ENCODE measurements at regions not wholly inside any gene's neighbourhood (a gene's known extent, or its start where the extent isn't known, plus 50 kb on each side); places are given as distances from the start of the nearest gene placed in this dataset.
"Not testable (repeated sequence)": the region's sequence is repeated elsewhere in the genome, so short reads cannot be mapped to it uniquely, and the experiment has no call there.

DNA sequence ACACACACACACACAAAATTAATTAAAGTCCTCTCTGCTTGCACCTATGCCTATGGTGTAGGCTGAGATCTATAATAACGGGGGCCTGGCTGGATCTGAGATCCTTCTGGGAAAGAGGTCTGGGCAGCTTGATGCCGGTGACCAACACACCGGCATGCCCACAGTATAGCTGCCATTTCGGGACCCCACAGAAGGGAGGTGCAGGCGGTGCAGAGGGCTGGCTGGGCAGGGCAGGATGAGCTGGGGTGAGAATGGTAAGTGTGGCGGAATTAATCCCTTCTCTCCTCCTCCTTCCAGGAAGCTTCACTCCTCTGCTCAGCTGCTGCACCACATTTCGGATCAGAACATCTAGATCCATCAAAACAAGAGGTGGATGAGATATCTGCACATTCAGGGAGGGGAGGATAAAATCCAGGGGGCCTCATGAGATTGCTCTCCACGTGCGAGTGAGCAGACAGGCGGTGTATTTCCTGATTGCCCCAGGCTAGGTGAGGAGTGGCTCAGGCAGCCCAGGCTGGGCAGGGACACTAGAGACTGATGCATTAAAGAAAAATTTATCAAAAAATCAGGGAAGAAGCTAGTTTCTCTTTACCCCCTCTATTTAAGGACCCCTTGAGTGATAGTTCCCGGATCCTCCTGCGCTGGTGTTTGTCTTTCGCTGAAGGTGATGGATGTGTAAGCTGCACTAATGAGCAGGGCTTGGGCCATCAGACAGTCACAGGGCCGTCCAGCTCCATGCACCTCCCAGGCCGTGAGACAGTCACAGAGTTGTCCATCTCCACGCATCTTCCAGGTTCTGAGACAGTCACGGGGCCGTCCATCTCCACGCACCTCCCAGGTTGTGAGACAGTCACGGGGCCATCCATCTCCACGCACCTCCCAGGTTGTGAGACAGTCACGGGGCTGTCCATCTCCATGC is 449.9 kb downstream of the PTPRU start:
- H3K4me1 ChIP-seq (ENCODE audit: control insufficient read depth in 1 of 2, insufficient read depth in 2 of 2, low read length in 2 of 2): no peaks in the 10 kb centered on the region
- H3K27me3 ChIP-seq (ENCODE audit: low read depth, low read length): no peaks in the 10 kb centered on the region
- no peaks in the 10 kb centered on the region for H3K36me3 ChIP-seq (ENCODE audit: control insufficient read depth in 1 of 2, insufficient read depth in 2 of 2, low read length in 2 of 2)
- no peak overlapping the region for H3K4me3 ChIP-seq (ENCODE audit: low read depth in 1 of 2, low read length in 2 of 2)
- H3K27ac ChIP-seq (ENCODE audit: low read length): no peak overlapping the region
- H3K9me3 ChIP-seq (ENCODE audit: control insufficient read depth in 1 of 2, low read length in 2 of 2): no peaks in the 10 kb centered on the region

DNA sequence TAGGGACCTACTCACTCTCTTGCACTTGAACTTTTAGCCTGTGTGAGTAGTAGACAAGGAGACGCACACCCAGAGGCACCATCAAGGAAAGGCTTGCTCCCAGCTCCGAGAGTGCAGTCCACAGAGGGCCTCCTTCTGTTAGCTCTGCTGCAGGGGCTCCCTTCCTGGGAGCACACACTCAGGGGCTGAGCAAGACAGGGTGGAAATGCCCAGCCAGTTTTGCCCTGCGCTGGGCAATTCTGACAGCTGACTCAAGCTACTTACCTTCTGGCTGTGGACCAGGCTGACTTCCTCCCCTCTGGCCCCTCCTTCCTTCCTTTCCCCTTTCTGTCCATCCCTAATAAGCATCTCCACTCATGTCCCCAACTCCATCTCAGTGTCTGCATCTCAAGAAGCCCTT is 449.1 kb downstream of the PTPRU start:
- Histone ChIP-seq H3K4me1 (ENCODE audit: control insufficient read depth in 1 of 2, insufficient read depth in 2 of 2, low read length in 2 of 2) (no peaks in the 10 kb centered on the region), H3K9me3 (ENCODE audit: control insufficient read depth in 1 of 2, low read length in 2 of 2) (no peaks in the 10 kb centered on the region), H3K36me3 (ENCODE audit: control insufficient read depth in 1 of 2, insufficient read depth in 2 of 2, low read length in 2 of 2) (no peaks in the 10 kb centered on the region), H3K27ac (ENCODE audit: low read length) (no peak overlapping the region), H3K4me3 (ENCODE audit: low read depth in 1 of 2, low read length in 2 of 2) (no peak overlapping the region), H3K27me3 (ENCODE audit: low read depth, low read length) (no peaks in the 10 kb centered on the region)

GRCh38 chr1:29684141-29684540 is 447.8 kb downstream of the PTPRU start:
- Histone ChIP-seq H3K9me3 (ENCODE audit: control insufficient read depth in 1 of 2, low read length in 2 of 2) (no peaks in the 10 kb centered on the region), H3K4me1 (ENCODE audit: control insufficient read depth in 1 of 2, insufficient read depth in 2 of 2, low read length in 2 of 2) (no peaks in the 10 kb centered on the region), H3K27me3 (ENCODE audit: low read depth, low read length) (no peaks in the 10 kb centered on the region), H3K27ac (ENCODE audit: low read length) (no peak overlapping the region), H3K36me3 (ENCODE audit: control insufficient read depth in 1 of 2, insufficient read depth in 2 of 2, low read length in 2 of 2) (no peaks in the 10 kb centered on the region), H3K4me3 (ENCODE audit: low read depth in 1 of 2, low read length in 2 of 2) (no peak overlapping the region)

DNA sequence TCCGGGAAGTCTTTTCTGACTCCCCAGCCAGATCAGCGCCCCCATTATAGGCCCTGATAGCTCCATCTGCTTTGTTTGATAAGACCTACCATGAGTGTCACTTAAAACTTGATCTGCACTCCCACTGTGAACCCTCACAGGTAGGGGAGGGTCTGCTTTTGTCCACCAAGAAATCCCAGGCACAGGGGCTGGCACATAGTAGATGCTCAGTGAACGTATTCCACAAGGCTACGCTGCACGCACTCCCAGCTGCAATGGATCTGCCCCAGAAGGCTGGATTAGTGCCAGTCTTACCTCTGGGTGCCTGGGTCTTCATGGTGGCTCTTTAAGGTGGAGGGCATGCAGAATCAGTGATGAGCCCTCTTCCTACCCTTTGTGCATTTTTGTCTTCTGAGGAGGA is 447.1 kb downstream of the PTPRU start:
- H3K36me3 ChIP-seq (ENCODE audit: control insufficient read depth in 1 of 2, insufficient read depth in 2 of 2, low read length in 2 of 2): no peaks in the 10 kb centered on the region
- H3K9me3 ChIP-seq (ENCODE audit: control insufficient read depth in 1 of 2, low read length in 2 of 2): no peaks in the 10 kb centered on the region
- no peaks in the 10 kb centered on the region for H3K4me1 ChIP-seq (ENCODE audit: control insufficient read depth in 1 of 2, insufficient read depth in 2 of 2, low read length in 2 of 2)
- no peak overlapping the region for H3K27ac ChIP-seq (ENCODE audit: low read length)
- no peak overlapping the region for H3K4me3 ChIP-seq (ENCODE audit: low read depth in 1 of 2, low read length in 2 of 2)
- H3K27me3 ChIP-seq (ENCODE audit: low read depth, low read length): no peaks in the 10 kb centered on the region

DNA sequence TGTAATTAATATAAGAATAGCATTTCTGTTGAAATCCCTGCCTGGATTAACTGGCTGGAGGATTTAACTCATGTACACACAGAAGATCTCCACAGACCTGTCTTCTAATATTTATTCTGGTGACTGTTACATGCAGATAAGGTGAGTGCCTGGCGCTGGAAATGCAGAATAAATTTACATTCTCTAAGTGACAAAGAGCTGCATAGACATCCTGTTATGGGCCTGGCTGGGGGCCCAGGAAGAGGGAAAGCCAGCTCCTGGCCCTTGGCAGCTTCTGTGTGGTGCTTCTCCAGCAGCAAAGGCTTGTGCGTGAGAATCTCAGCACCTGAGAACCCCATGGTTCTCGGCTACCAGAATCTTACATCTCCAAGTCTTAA is 446.6 kb downstream of the PTPRU start:
- Histone ChIP-seq H3K27me3 (ENCODE audit: low read depth, low read length) (no peaks in the 10 kb centered on the region), H3K36me3 (ENCODE audit: control insufficient read depth in 1 of 2, insufficient read depth in 2 of 2, low read length in 2 of 2) (no peaks in the 10 kb centered on the region), H3K4me1 (ENCODE audit: control insufficient read depth in 1 of 2, insufficient read depth in 2 of 2, low read length in 2 of 2) (no peaks in the 10 kb centered on the region)

GRCh38 chr1:29682171-29682918 is 446.0 kb downstream of the PTPRU start:
- H3K9me3 ChIP-seq (ENCODE audit: control insufficient read depth in 1 of 2, low read length in 2 of 2): no peaks in the 10 kb centered on the region
- no peak overlapping the region for H3K4me3 ChIP-seq (ENCODE audit: low read depth in 1 of 2, low read length in 2 of 2)
- H3K27ac ChIP-seq (ENCODE audit: low read length): no peak overlapping the region
- H3K27me3 ChIP-seq (ENCODE audit: low read depth, low read length): no peaks in the 10 kb centered on the region
- H3K4me1 ChIP-seq (ENCODE audit: control insufficient read depth in 1 of 2, insufficient read depth in 2 of 2, low read length in 2 of 2): no peaks in the 10 kb centered on the region
- H3K36me3 ChIP-seq (ENCODE audit: control insufficient read depth in 1 of 2, insufficient read depth in 2 of 2, low read length in 2 of 2): no peaks in the 10 kb centered on the region

More for the DNA sequence above, 446.6 kb downstream of the PTPRU start:
- no peak overlapping the region for H3K4me3 ChIP-seq (ENCODE audit: low read depth in 1 of 2, low read length in 2 of 2)
- H3K9me3 ChIP-seq (ENCODE audit: control insufficient read depth in 1 of 2, low read length in 2 of 2): no peaks in the 10 kb centered on the region
- H3K27ac ChIP-seq (ENCODE audit: low read length): no peak overlapping the region

GRCh38 chr1:29681416-29681815 is 445.1 kb downstream of the PTPRU start:
- not testable (repeated sequence) for H3K36me3 ChIP-seq (ENCODE audit: control insufficient read depth in 1 of 2, insufficient read depth in 2 of 2, low read length in 2 of 2); H3K9me3 ChIP-seq (ENCODE audit: control insufficient read depth in 1 of 2, low read length in 2 of 2); H3K27ac ChIP-seq (ENCODE audit: low read length); H3K4me1 ChIP-seq (ENCODE audit: control insufficient read depth in 1 of 2, insufficient read depth in 2 of 2, low read length in 2 of 2); H3K27me3 ChIP-seq (ENCODE audit: low read depth, low read length); H3K4me3 ChIP-seq (ENCODE audit: low read depth in 1 of 2, low read length in 2 of 2)

- no peak overlapping the region for H3K27ac ChIP-seq (ENCODE audit: low read length)
- H3K4me1 ChIP-seq (ENCODE audit: control insufficient read depth in 1 of 2, insufficient read depth in 2 of 2, low read length in 2 of 2): no peaks in the 10 kb centered on the region
These were observed 443.7 kb downstream of the PTPRU start for GRCh38 chr1:29679828-29680558.

GRCh38 chr1:29679316-29679715 is 443.0 kb downstream of the PTPRU start:
- Histone ChIP-seq H3K4me1 (ENCODE audit: control insufficient read depth in 1 of 2, insufficient read depth in 2 of 2, low read length in 2 of 2) (no peaks in the 10 kb centered on the region), H3K27me3 (ENCODE audit: low read depth, low read length) (no peaks in the 10 kb centered on the region)

More at GRCh38 chr1:29679828-29680558, 443.7 kb downstream of the PTPRU start:
- H3K4me3 ChIP-seq (ENCODE audit: low read depth in 1 of 2, low read length in 2 of 2): no peak overlapping the region
- H3K27me3 ChIP-seq (ENCODE audit: low read depth, low read length): no peaks in the 10 kb centered on the region
- H3K9me3 ChIP-seq (ENCODE audit: control insufficient read depth in 1 of 2, low read length in 2 of 2): no peaks in the 10 kb centered on the region
- H3K36me3 ChIP-seq (ENCODE audit: control insufficient read depth in 1 of 2, insufficient read depth in 2 of 2, low read length in 2 of 2): no peaks in the 10 kb centered on the region

DNA sequence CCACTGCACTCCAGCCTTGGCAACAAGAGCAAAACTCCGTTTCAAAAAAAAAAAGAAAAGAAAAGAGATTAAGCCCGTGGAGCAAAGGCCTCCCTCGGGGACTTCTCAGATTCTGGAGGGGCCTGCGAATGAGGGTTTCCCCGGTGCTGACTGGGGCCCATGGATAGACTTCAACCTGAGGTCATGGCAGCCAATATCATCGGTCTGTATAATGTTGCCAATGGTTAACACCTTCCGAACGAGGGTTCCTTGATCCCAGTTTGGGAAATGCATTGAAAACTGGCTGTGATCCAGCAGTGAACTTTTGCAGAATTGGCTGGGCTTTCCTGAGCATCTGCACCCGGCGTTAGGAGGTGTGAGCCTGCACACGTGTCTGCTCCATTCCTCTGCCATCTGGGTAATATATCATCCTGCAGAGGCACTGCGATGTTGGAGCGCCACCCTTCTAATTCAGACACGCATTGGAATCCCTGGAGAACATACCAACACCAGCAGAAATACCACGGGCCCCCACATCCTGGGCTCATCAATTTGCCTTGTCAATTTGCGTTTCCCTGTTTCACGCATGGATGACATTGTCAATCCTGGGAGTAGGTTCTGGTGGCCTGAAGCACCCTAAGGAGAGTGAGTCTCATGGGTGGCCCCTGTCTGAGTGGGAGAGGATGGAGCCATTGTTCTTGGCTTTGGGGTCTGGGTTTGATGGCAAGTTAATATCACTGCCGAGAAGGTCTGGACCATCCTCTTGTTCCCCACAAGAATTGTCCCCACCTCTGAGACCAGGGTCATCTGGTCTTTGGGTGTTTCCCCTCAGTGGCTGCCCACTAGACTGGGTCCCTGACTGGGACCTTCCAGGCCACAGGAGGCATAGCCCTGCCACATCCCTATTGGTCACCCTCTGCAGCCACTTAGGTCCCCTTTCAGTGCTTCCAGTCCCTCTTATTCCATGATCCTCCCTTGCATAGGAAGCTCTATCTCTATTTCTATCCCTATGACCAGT is 441.0 kb downstream of the PTPRU start:
- no peaks in the 10 kb centered on the region for H3K36me3 ChIP-seq (ENCODE audit: control insufficient read depth in 1 of 2, insufficient read depth in 2 of 2, low read length in 2 of 2)
- no peaks in the 10 kb centered on the region for H3K9me3 ChIP-seq (ENCODE audit: control insufficient read depth in 1 of 2, low read length in 2 of 2)
- H3K4me1 ChIP-seq (ENCODE audit: control insufficient read depth in 1 of 2, insufficient read depth in 2 of 2, low read length in 2 of 2): no peaks in the 10 kb centered on the region
- no peaks in the 10 kb centered on the region for H3K27me3 ChIP-seq (ENCODE audit: low read depth, low read length)
- H3K4me3 ChIP-seq (ENCODE audit: low read depth in 1 of 2, low read length in 2 of 2): no peak overlapping the region
- no peak overlapping the region for H3K27ac ChIP-seq (ENCODE audit: low read length)

More at GRCh38 chr1:29679316-29679715, 443.0 kb downstream of the PTPRU start:
- H3K36me3 ChIP-seq (ENCODE audit: control insufficient read depth in 1 of 2, insufficient read depth in 2 of 2, low read length in 2 of 2): no peaks in the 10 kb centered on the region
- H3K27ac ChIP-seq (ENCODE audit: low read length): no peak overlapping the region
- no peaks in the 10 kb centered on the region for H3K9me3 ChIP-seq (ENCODE audit: control insufficient read depth in 1 of 2, low read length in 2 of 2)
- no peak overlapping the region for H3K4me3 ChIP-seq (ENCODE audit: low read depth in 1 of 2, low read length in 2 of 2)
